Mesothelial cell of epicardium (in vitro differentiated cells): ENCODE measurements at regions not wholly inside any gene's neighbourhood (a gene's known extent, or its start where the extent isn't known, plus 50 kb on each side); places are given as distances from the start of the nearest gene placed in this dataset.
A peak's percentile ranks its signal among the peaks of the same experiment; 100 is the strongest.

Experiments used
- DNase-seq, 2 experiments: peaks; one replicate each; pipeline ENCODE4 v3.0.0; 2021; ENCODE audit warnings: low spot score in 2 of 2; ENCODE audit not compliant: unreplicated experiment in 2 of 2
- H3K27ac Mint-ChIP-seq: 2 replicates; pipeline ENCODE4 v1.8.0; 2021; ENCODE audit warnings: mixed read lengths
- H3K27me3 Mint-ChIP-seq: 2 replicates; pipeline ENCODE4 v1.8.0; 2021; ENCODE audit warnings: low read depth, mixed read lengths
- H3K36me3 Mint-ChIP-seq: 2 replicates; pipeline ENCODE4 v1.8.0; 2021; ENCODE audit warnings: mixed read lengths
- H3K4me1 Mint-ChIP-seq: 2 replicates; pipeline ENCODE4 v1.8.0; 2021; ENCODE audit warnings: mixed read lengths
- H3K4me3 Mint-ChIP-seq: 2 replicates; pipeline ENCODE4 v1.8.0; 2021; ENCODE audit warnings: mild to moderate bottlenecking, moderate library complexity, mixed read lengths
- H3K9me3 Mint-ChIP-seq: 2 replicates; pipeline ENCODE4 v1.8.0; 2021; ENCODE audit warnings: mixed read lengths
- CTCF ChIP-seq: fragments of 200-600 bp; sonication (generic); IDR thresholded peaks from one replicate; pipeline ENCODE4 v1.5.0; 2021; ENCODE audit warnings: antibody characterized with exemption; ENCODE audit not compliant: unreplicated experiment

- no peak for TF ChIP-seq CTCF
- no peaks in the 10 kb centered on the region for H3K36me3 Mint-ChIP-seq
- no peaks in the 10 kb centered on the region for H3K9me3 Mint-ChIP-seq
- H3K4me1 Mint-ChIP-seq = peaks cover 41% of the 10 kb centered on the region
- no peaks in the 10 kb centered on the region for H3K27me3 Mint-ChIP-seq
- H3K4me3 Mint-ChIP-seq = no peak overlapping the region
- no peak overlapping the region for H3K27ac Mint-ChIP-seq
- DNase-seq = no peak
Observed at GRCh38 chr10:78762086-78762630, 306.6 kb upstream of the ZMIZ1 start.

- Mint-ChIP-seq H3K4me3 (no peak overlapping the region), H3K27me3 (no peaks in the 10 kb centered on the region), H3K27ac (peak overlapping the region; percentile 51), H3K4me1 (peaks cover 40% of the 10 kb centered on the region), H3K36me3 (no peaks in the 10 kb centered on the region), H3K9me3 (no peaks in the 10 kb centered on the region)
- DNase-seq = no peak
- TF ChIP-seq CTCF = no peak
Observed at GRCh38 chr10:78763234-78763633, 305.5 kb upstream of the ZMIZ1 start.

GRCh38 chr10:78763651-78764395 lies 304.9 kb upstream of the ZMIZ1 start:
- Mint-ChIP-seq H3K27ac (peak overlapping the region; percentile 51), H3K4me1 (peaks cover 46% of the 10 kb centered on the region), H3K27me3 (no peaks in the 10 kb centered on the region), H3K4me3 (no peak overlapping the region), H3K9me3 (no peaks in the 10 kb centered on the region), H3K36me3 (no peaks in the 10 kb centered on the region)
- no peak for TF ChIP-seq CTCF
- DNase-seq = no peak

GRCh38 chr10:78764436-78764835 lies 304.3 kb upstream of the ZMIZ1 start:
- H3K4me3 Mint-ChIP-seq = no peak overlapping the region
- no peak overlapping the region for H3K27ac Mint-ChIP-seq
- no peaks in the 10 kb centered on the region for H3K36me3 Mint-ChIP-seq
- peaks cover 52% of the 10 kb centered on the region for H3K4me1 Mint-ChIP-seq
- DNase-seq = no peak
- H3K27me3 Mint-ChIP-seq = no peaks in the 10 kb centered on the region
- TF ChIP-seq CTCF = no peak
- H3K9me3 Mint-ChIP-seq = no peaks in the 10 kb centered on the region

GRCh38 chr10:78764846-78765430 lies 303.8 kb upstream of the ZMIZ1 start:
- H3K9me3 Mint-ChIP-seq = no peaks in the 10 kb centered on the region
- H3K4me3 Mint-ChIP-seq = no peak overlapping the region
- no peaks in the 10 kb centered on the region for H3K36me3 Mint-ChIP-seq
- no peak for DNase-seq
- H3K27me3 Mint-ChIP-seq = no peaks in the 10 kb centered on the region
- no peak for TF ChIP-seq CTCF
- H3K27ac Mint-ChIP-seq = no peak overlapping the region
- peaks cover 53% of the 10 kb centered on the region for H3K4me1 Mint-ChIP-seq
